Psoas muscle (tissue), 7 donors: ENCODE measurements at regions not wholly inside any gene's neighbourhood (a gene's known extent, or its start where the extent isn't known, plus 50 kb on each side); places are given as distances from the start of the nearest gene placed in this dataset.

ENCODE experiments used
- ATAC-seq, 4 donors: fragments of 200-7000 bp; cut with Tn5 transposase; one replicate each; pipeline ENCODE4 v1.9.1; 2020; ENCODE audit warnings: moderate library complexity in 3 of 4, mild to moderate bottlenecking in 2 of 4
- DNase-seq, 2 donors: peaks; one replicate each; pipeline ENCODE4 v3.0.0-alpha.2; 2020
- H3K27ac ChIP-seq: fragments of 200-600 bp; one replicate; pipeline ENCODE4 v1.8.0; 2022
- H3K27me3 ChIP-seq, 3 donors: fragments of 200-600 bp in 1 of 3; one replicate each; pipeline versions ENCODE4 v1.6.1 to v1.8.0; 2013 to 2022; ENCODE audit warnings: low read length in 2 of 3, mild to moderate bottlenecking in 2 of 3, moderate library complexity in 1 of 3; ENCODE audit not compliant: insufficient read depth in 3 of 3
- H3K36me3 ChIP-seq, 2 donors: fragments of 200-600 bp in 1 of 2; one replicate each; pipeline versions ENCODE4 v1.6.1 to v1.8.0; 2013 to 2022; ENCODE audit warnings: low read depth in 1 of 2, mild to moderate bottlenecking in 1 of 2, moderate library complexity in 1 of 2; ENCODE audit not compliant: insufficient read depth in 1 of 2
- H3K4me1 ChIP-seq: fragments of 200-600 bp; one replicate; pipeline ENCODE4 v1.8.0; 2022
- H3K4me3 ChIP-seq: fragments of 200-600 bp; one replicate; pipeline ENCODE4 v1.8.0; 2022; ENCODE audit warnings: mild to moderate bottlenecking
- H3K9me3 ChIP-seq: fragments of 200-600 bp; one replicate; pipeline ENCODE4 v1.8.0; 2022
- CTCF ChIP-seq: fragments of 200-600 bp; IDR thresholded peaks from one replicate; pipeline ENCODE4 v1.8.0; 2022; ENCODE audit warnings: antibody characterized with exemption
- WGBS, 3 donors: extraction: QIAGEN DNeasy Blood & Tissue Kit; methylation state at CpG; one replicate each; pipeline versions ENCODE4 v1.1.6 to v1.1.7; 2013; 5-methylcytosine and 5-hydroxymethylcytosine counted together
- intact Hi-C, 2 donors: fragments of 100-400 bp; cut with DNase I; formaldehyde crosslinking; loops; one replicate each; pipeline versions ENCODE4 v1.11.0 to v1.14.2; 2022
- donor health status: healthy with polysubstance abuse.
- donor health status: DM: no; HTN: no; CAD: no; lungs with moderate emphysema.
- donor health status: Bipolar disorder and iron deficiency.
- donor health status: healthy.
- donor health status: DM: yes; HTN: yes; CAD: no.
- donor health status: DM: no; HTN: no; CAD: no.
- donor health status: DM: yes; HTN: yes; CAD: no.

- Histone ChIP-seq H3K27ac (no peak overlapping the region), H3K36me3 (no peaks in the 10 kb centered on the region)
- TF ChIP-seq CTCF = no peak
Observed at GRCh38 chr1:238099871-238100270, 209.1 kb upstream of the ZP4 start.

GRCh38 chr1:238089615-238090014, 198.9 kb upstream of the ZP4 start:
- H3K36me3 ChIP-seq = no peaks in the 10 kb centered on the region
- no peak overlapping the region for H3K27ac ChIP-seq
- TF ChIP-seq CTCF = no peak
- H3K27me3 ChIP-seq = no peaks in the 10 kb centered on the region
- DNase-seq = no peak
- H3K4me3 ChIP-seq = no peak overlapping the region
- ATAC-seq = no peak
- H3K9me3 ChIP-seq = no peaks in the 10 kb centered on the region
- H3K4me1 ChIP-seq = no peaks in the 10 kb centered on the region
- intact Hi-C loops = no loop called here

More at GRCh38 chr1:238099871-238100270, 209.1 kb upstream of the ZP4 start:
- Histone ChIP-seq H3K9me3 (no peaks in the 10 kb centered on the region), H3K4me3 (no peak overlapping the region), H3K27me3 (no peaks in the 10 kb centered on the region), H3K4me1 (no peaks in the 10 kb centered on the region)
- intact Hi-C loops = no loop called here
- DNase-seq = no peak
- no peak for ATAC-seq
- WGBS, 3 donors = 86 to 91% (median 87%) methylated on average over 2 of the region's 2 CpGs

GRCh38 chr1:238088560-238089290, 198.0 kb upstream of the ZP4 start:
- H3K36me3 ChIP-seq = no peaks in the 10 kb centered on the region
- 69 to 72% (median 71%) methylated on average over 4 of the region's 4 CpGs for WGBS, 3 donors
- no peaks in the 10 kb centered on the region for H3K9me3 ChIP-seq
- no peak for TF ChIP-seq CTCF
- H3K4me3 ChIP-seq = no peak overlapping the region
- no peaks in the 10 kb centered on the region for H3K4me1 ChIP-seq
- H3K27me3 ChIP-seq = no peaks in the 10 kb centered on the region
- intact Hi-C loops = no loop called here
- no peak overlapping the region for H3K27ac ChIP-seq
- ATAC-seq (no peak), DNase-seq (no peak)

GRCh38 chr1:238073991-238074390, 183.3 kb upstream of the ZP4 start:
- intact Hi-C loops = no loop called here
- no peak overlapping the region for H3K27ac ChIP-seq
- no peaks in the 10 kb centered on the region for H3K4me1 ChIP-seq
- H3K9me3 ChIP-seq = no peaks in the 10 kb centered on the region
- ATAC-seq (no peak), DNase-seq (no peak)
- TF ChIP-seq CTCF = no peak
- WGBS, 3 donors = 69 to 78% (median 74%) methylated on average over 1 of the region's 1 CpG
- no peaks in the 10 kb centered on the region for H3K27me3 ChIP-seq
- H3K4me3 ChIP-seq = no peak overlapping the region
- H3K36me3 ChIP-seq = no peaks in the 10 kb centered on the region

- no peak for TF ChIP-seq CTCF
- Histone ChIP-seq H3K4me1 (no peaks in the 10 kb centered on the region), H3K27ac (no peak overlapping the region), H3K36me3 (no peaks in the 10 kb centered on the region), H3K4me3 (no peak overlapping the region), H3K27me3 (no peaks in the 10 kb centered on the region), H3K9me3 (no peaks in the 10 kb centered on the region)
- ATAC-seq (no peak), DNase-seq (no peak)
- WGBS, 3 donors = 79 to 86% (median 80%) methylated on average over 3 of the region's 3 CpGs
- intact Hi-C loops = no loop called here
Observed at GRCh38 chr1:238071061-238071460, 180.3 kb upstream of the ZP4 start.
